Liver (tissue), 8 donors: ENCODE measurements at regions not wholly inside any gene's neighbourhood (a gene's known extent, or its start where the extent isn't known, plus 50 kb on each side); places are given as distances from the start of the nearest gene placed in this dataset.

ENCODE experiments used
- DNase-seq: peaks from one replicate; pipeline ENCODE4 v3.0.0-alpha.2; 2017; ENCODE audit warnings: low spot score
- H3K27ac ChIP-seq, 2 donors: one replicate each; pipeline ENCODE4 v1.7.0; 2013; ENCODE audit warnings: inconsistent platforms in 2 of 2, low read length in 2 of 2, control low read depth in 1 of 2, low read depth in 1 of 2, mild to moderate bottlenecking in 1 of 2
- H3K27me3 ChIP-seq, 4 donors: one replicate each; pipeline versions ENCODE4 v1.6.1 to v1.7.0; 2013; ENCODE audit warnings: low read length in 3 of 4, inconsistent platforms in 1 of 4, mild to moderate bottlenecking in 1 of 4, moderate library complexity in 1 of 4; ENCODE audit not compliant: control insufficient read depth in 4 of 4, insufficient read depth in 4 of 4
- H3K36me3 ChIP-seq, 4 donors: one replicate each; pipeline versions ENCODE4 v1.6.1 to v1.7.0; 2013; ENCODE audit warnings: low read length in 3 of 4, mild to moderate bottlenecking in 3 of 4, low read depth in 1 of 4, moderate library complexity in 1 of 4; ENCODE audit not compliant: control insufficient read depth in 4 of 4, insufficient read depth in 3 of 4
- H3K4me1 ChIP-seq, 4 donors: one replicate each; pipeline versions ENCODE4 v1.6.1 to v1.7.0; 2013; ENCODE audit warnings: low read length in 3 of 4, mild to moderate bottlenecking in 3 of 4, moderate library complexity in 1 of 4; ENCODE audit not compliant: control insufficient read depth in 4 of 4, insufficient read depth in 4 of 4
- H3K4me3 ChIP-seq, 3 donors: one replicate each; pipeline versions ENCODE4 v1.6.1 to v1.7.0; 2013; ENCODE audit warnings: low read length in 3 of 3, control low read depth in 1 of 3, low read depth in 1 of 3, mild to moderate bottlenecking in 1 of 3
- H3K9ac ChIP-seq, 2 donors: one replicate each; pipeline ENCODE4 v1.7.0; 2013; ENCODE audit warnings: low read length in 2 of 2, mild to moderate bottlenecking in 2 of 2, moderate library complexity in 2 of 2, control low read depth in 1 of 2, low read depth in 1 of 2
- H3K9me3 ChIP-seq, 4 donors: one replicate each; pipeline versions ENCODE4 v1.6.1 to v1.7.0; 2013; ENCODE audit warnings: low read length in 3 of 4; ENCODE audit not compliant: control insufficient read depth in 4 of 4
- EGR1 ChIP-seq, 2 donors: IDR thresholded peaks; 2 replicates each; pipeline ENCODE4 v1.6.1; 2016 to 2018; ENCODE audit warnings: antibody characterized with exemption in 2 of 2, low read depth in 2 of 2
- FOXA1 ChIP-seq: IDR thresholded peaks from 2 replicates; pipeline ENCODE4 v1.6.1; 2016; ENCODE audit warnings: antibody characterized with exemption
- FOXA2 ChIP-seq: IDR thresholded peaks from 2 replicates; pipeline ENCODE4 v1.6.1; 2016; ENCODE audit warnings: antibody characterized with exemption
- GABPA ChIP-seq, 2 donors: IDR thresholded peaks in 1 of 2; conservative IDR thresholded peaks in 1 of 2; 2 replicates each; pipeline ENCODE4 v1.6.1; 2016; ENCODE audit warnings: antibody characterized with exemption in 2 of 2, mild to moderate bottlenecking in 1 of 2, moderate library complexity in 1 of 2
- HNF4A ChIP-seq, 2 donors: conservative IDR thresholded peaks; 2 replicates each; pipeline ENCODE4 v1.6.1; 2016; ENCODE audit warnings: antibody characterized with exemption in 2 of 2, mild to moderate bottlenecking in 2 of 2
- HNF4G ChIP-seq: IDR thresholded peaks from 2 replicates; pipeline ENCODE4 v1.6.1; 2016; ENCODE audit warnings: antibody characterized with exemption
- JUND ChIP-seq, 2 donors: IDR thresholded peaks; 2 replicates each; pipeline ENCODE4 v1.6.1; 2016; ENCODE audit warnings: antibody characterized with exemption in 2 of 2
- MAX ChIP-seq: IDR thresholded peaks from 2 replicates; pipeline ENCODE4 v1.6.1; 2016; ENCODE audit warnings: antibody characterized with exemption
- NR2F2 ChIP-seq: IDR thresholded peaks from 2 replicates; pipeline ENCODE4 v1.6.1; 2016; ENCODE audit warnings: antibody characterized with exemption
- RAD21 ChIP-seq, 2 donors: IDR thresholded peaks; 2 replicates each; pipeline ENCODE4 v1.6.1; 2016; ENCODE audit warnings: antibody characterized with exemption in 2 of 2, mild to moderate bottlenecking in 2 of 2
- RXRA ChIP-seq, 2 donors: IDR thresholded peaks; 2 replicates each; pipeline ENCODE4 v1.6.1; 2017 to 2018; ENCODE audit warnings: antibody characterized with exemption in 2 of 2, mild to moderate bottlenecking in 1 of 2
- SP1 ChIP-seq: IDR thresholded peaks from 2 replicates; pipeline ENCODE4 v1.6.1; 2018; ENCODE audit warnings: antibody characterized with exemption, mild to moderate bottlenecking
- TAF1 ChIP-seq: conservative IDR thresholded peaks from 2 replicates; pipeline ENCODE4 v1.6.1; 2016; ENCODE audit warnings: antibody characterized with exemption, mild to moderate bottlenecking
- YY1 ChIP-seq: IDR thresholded peaks from 2 replicates; pipeline ENCODE4 v1.6.1; 2016; ENCODE audit warnings: antibody characterized with exemption, mild to moderate bottlenecking
- WGBS: extraction: QIAGEN DNeasy Blood & Tissue Kit; methylation state at CpG from one replicate; pipeline ENCODE4 v1.1.7; 2013; 5-methylcytosine and 5-hydroxymethylcytosine counted together
- TF ChIP-seq, protein P1 (sequence below): IDR thresholded peaks from 2 replicates; pipeline ENCODE4 v1.6.1; 2016; ENCODE audit warnings: antibody characterized with exemption
- TF ChIP-seq, protein P2 (sequence below): fragments of 150-350 bp; IDR thresholded peaks from 2 replicates; pipeline ENCODE4 v1.5.1; 2017; ENCODE audit warnings: improper control_type of control experiment, low read depth, low read length; ENCODE audit not compliant: missing input control
- TF ChIP-seq, protein P3 (sequence below): IDR thresholded peaks from 2 replicates; pipeline ENCODE4 v1.6.1; 2016; ENCODE audit warnings: antibody characterized with exemption
- donor health status: healthy.
- donor health status: healthy.
- donor health status: healthy.
- donor health status: healthy.
- donor health status: healthy.

GRCh38 chr1:39109644-39110043 lies 83.5 kb downstream of the NDUFS5 start:
- WGBS = 88% methylated on average over 2 of the region's 2 CpGs
- H3K27me3 ChIP-seq = no peaks in the 10 kb centered on the region
- no peak overlapping the region for H3K27ac ChIP-seq
- no peaks in the 10 kb centered on the region for H3K36me3 ChIP-seq
- no peak overlapping the region for H3K4me3 ChIP-seq
- H3K4me1 ChIP-seq = peaks cover 2 to 26% (median 10%) of the 10 kb centered on the region in 4 donors
- no peak for DNase-seq
- no peaks in the 10 kb centered on the region for H3K9me3 ChIP-seq
- no peak overlapping the region for H3K9ac ChIP-seq
- TF ChIP-seq FOXA2 = no peak
- TF ChIP-seq RAD21 (IDR thresholded peaks at IDR 0.05) = no peak
- TF ChIP-seq TAF1 = no peak
- no peak for TF ChIP-seq HNF4G
- no peak for TF ChIP-seq FOXA1
- no peak for TF ChIP-seq EGR1 (IDR thresholded peaks at IDR 0.05; ENCODE audit: low read depth in 2 of 2)
- no peak for TF ChIP-seq YY1
- TF ChIP-seq, protein P1, sequence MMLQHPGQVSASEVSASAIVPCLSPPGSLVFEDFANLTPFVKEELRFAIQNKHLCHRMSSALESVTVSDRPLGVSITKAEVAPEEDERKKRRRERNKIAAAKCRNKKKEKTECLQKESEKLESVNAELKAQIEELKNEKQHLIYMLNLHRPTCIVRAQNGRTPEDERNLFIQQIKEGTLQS = no peak
- no peak for TF ChIP-seq MAX
- TF ChIP-seq GABPA (IDR thresholded peaks at IDR 0.05 in 1 of 2, conservative IDR thresholded peaks at IDR 0.05 in 1 of 2) = no peak
- no peak for TF ChIP-seq NR2F2
- TF ChIP-seq, protein P2, sequence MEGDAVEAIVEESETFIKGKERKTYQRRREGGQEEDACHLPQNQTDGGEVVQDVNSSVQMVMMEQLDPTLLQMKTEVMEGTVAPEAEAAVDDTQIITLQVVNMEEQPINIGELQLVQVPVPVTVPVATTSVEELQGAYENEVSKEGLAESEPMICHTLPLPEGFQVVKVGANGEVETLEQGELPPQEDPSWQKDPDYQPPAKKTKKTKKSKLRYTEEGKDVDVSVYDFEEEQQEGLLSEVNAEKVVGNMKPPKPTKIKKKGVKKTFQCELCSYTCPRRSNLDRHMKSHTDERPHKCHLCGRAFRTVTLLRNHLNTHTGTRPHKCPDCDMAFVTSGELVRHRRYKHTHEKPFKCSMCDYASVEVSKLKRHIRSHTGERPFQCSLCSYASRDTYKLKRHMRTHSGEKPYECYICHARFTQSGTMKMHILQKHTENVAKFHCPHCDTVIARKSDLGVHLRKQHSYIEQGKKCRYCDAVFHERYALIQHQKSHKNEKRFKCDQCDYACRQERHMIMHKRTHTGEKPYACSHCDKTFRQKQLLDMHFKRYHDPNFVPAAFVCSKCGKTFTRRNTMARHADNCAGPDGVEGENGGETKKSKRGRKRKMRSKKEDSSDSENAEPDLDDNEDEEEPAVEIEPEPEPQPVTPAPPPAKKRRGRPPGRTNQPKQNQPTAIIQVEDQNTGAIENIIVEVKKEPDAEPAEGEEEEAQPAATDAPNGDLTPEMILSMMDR = no peak
- no peak for TF ChIP-seq JUND (IDR thresholded peaks at IDR 0.05)
- TF ChIP-seq, protein P3, sequence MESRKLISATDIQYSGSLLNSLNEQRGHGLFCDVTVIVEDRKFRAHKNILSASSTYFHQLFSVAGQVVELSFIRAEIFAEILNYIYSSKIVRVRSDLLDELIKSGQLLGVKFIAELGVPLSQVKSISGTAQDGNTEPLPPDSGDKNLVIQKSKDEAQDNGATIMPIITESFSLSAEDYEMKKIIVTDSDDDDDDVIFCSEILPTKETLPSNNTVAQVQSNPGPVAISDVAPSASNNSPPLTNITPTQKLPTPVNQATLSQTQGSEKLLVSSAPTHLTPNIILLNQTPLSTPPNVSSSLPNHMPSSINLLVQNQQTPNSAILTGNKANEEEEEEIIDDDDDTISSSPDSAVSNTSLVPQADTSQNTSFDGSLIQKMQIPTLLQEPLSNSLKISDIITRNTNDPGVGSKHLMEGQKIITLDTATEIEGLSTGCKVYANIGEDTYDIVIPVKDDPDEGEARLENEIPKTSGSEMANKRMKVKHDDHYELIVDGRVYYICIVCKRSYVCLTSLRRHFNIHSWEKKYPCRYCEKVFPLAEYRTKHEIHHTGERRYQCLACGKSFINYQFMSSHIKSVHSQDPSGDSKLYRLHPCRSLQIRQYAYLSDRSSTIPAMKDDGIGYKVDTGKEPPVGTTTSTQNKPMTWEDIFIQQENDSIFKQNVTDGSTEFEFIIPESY = no peak
- TF ChIP-seq HNF4A (conservative IDR thresholded peaks at IDR 0.05) = no peak

DNA sequence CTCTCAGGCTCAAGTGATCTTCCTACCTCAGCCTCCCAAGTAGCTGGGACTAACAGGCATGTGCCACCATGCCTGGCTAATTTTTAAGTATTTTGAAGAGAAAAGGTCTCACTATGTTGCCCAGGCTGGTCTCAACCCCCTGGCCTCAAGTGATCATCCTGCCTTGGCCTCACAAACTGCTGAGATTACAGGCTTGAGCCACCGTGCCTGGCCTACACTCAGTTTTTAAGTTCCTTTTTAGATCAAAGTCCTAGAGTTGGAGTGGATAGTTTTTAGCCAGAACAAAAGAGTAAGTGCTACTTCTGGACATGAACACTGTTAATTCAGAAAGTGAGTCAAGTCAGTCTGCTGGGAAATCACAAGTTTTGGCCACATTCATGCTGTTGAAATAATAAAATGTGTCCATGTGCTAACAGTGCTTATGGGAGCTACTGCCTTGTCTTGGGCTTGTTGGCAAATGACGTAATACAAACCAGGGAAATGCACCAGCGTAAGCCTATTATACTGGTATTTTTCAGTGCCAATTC lies 84.2 kb downstream of the NDUFS5 start:
- Histone ChIP-seq H3K4me1 (peaks cover 4 to 25% (median 13%) of the 10 kb centered on the region in 4 donors), H3K36me3 (no peaks in the 10 kb centered on the region), H3K4me3 (no peak overlapping the region), H3K9ac (no peak overlapping the region), H3K9me3 (no peaks in the 10 kb centered on the region), H3K27ac (peak overlapping the region; percentile 61 to 77), H3K27me3 (no peaks in the 10 kb centered on the region)
- WGBS = 45% methylated on average over 3 of the region's 3 CpGs
- no peak for DNase-seq
- no peak for TF ChIP-seq FOXA2
- no peak for TF ChIP-seq FOXA1
- TF ChIP-seq RAD21 (IDR thresholded peaks at IDR 0.05) = peak in 1 of 2 donors; percentile 9
- TF ChIP-seq MAX = peak; percentile 45
- TF ChIP-seq JUND (IDR thresholded peaks at IDR 0.05) = peak; percentile 39 to 46
- TF ChIP-seq HNF4A (conservative IDR thresholded peaks at IDR 0.05) = peak; percentile 24 to 47
- no peak for TF ChIP-seq SP1
- TF ChIP-seq, protein P1 = no peak
- TF ChIP-seq, protein P2 = no peak
- peak; percentile 15 for TF ChIP-seq YY1
- TF ChIP-seq RXRA (IDR thresholded peaks at IDR 0.05) = peak in 1 of 2 donors; percentile 25
